ENCODE measurements at regions not wholly inside any gene's neighbourhood (a gene's known extent, or its start where the extent isn't known, plus 50 kb on each side); places are given as distances from the start of the nearest gene placed in this dataset.

GRCh38 chr12:118840399-118840798 is 140.9 kb upstream of the SRRM4 start:
- TF ChIP-seq CTCF (IDR thresholded peaks at IDR 0.05) = no peak
- TF ChIP-seq POLR2A (IDR thresholded peaks at IDR 0.05) = no peak

Measured in thyroid gland (tissue), 4 donors.